PC-9 (cell line): ENCODE measurements at regions not wholly inside any gene's neighbourhood (a gene's known extent, or its start where the extent isn't known, plus 50 kb on each side); places are given as distances from the start of the nearest gene placed in this dataset.

Experiments
- BruUV-seq: library from RNA; stranded (reverse); fragments of 400-500 nt; replicated peaks from 2 replicates; lab custom pipeline; 2021; lab: Mats Ljungman, UMichigan
- CTCF ChIA-PET: fragments of 300-600 bp; sonication (Branson Sonifier 250); formaldehyde crosslinking; loops from one replicate; lab custom pipeline; 2022; ENCODE audit warnings: antibody characterized with exemption; lab: Charles Lee
- POLR2A ChIA-PET: fragments of 300-600 bp; sonication (Branson Sonifier 250); formaldehyde crosslinking; loops from one replicate; lab custom pipeline; 2022; ENCODE audit warnings: antibody characterized with exemption; ENCODE audit not compliant: unreplicated experiment; lab: Charles Lee
- DNase-seq, 2 experiments: peaks; one replicate each; pipeline versions ENCODE4 v3.0.0 to v3.0.0-alpha.2; 2015 to 2022; ENCODE audit warnings: mixed read lengths in 1 of 2
- H2AFZ ChIP-seq: fragments of 200-600 bp; sonication (generic); 2 replicates; pipeline ENCODE4 v1.8.1; 2017; ENCODE audit warnings: antibody characterized with exemption
- H3F3A ChIP-seq: fragments of 200-600 bp; sonication (generic); 2 replicates; pipeline ENCODE4 v1.8.1; 2017; ENCODE audit warnings: antibody characterized with exemption, mild to moderate bottlenecking, low read depth; ENCODE audit not compliant: insufficient read depth
- H3K27ac ChIP-seq: fragments of 200-600 bp; sonication (generic); 2 replicates; pipeline ENCODE4 v1.6.1; 2016; ENCODE audit warnings: mixed run types
- H3K27me3 ChIP-seq: fragments of 200-600 bp; sonication (generic); 2 replicates; pipeline ENCODE4 v1.6.1; 2016; ENCODE audit warnings: low read depth, mixed run types; ENCODE audit not compliant: insufficient read depth
- H3K36me3 ChIP-seq: fragments of 200-600 bp; sonication (generic); 2 replicates; pipeline ENCODE4 v1.6.1; 2016; ENCODE audit warnings: low read depth, mixed run types
- H3K4me1 ChIP-seq: fragments of 200-600 bp; sonication (generic); replicated peaks from 2 replicates; pipeline ENCODE4 v1.6.1; 2016; ENCODE audit warnings: mixed run types; ENCODE audit not compliant: insufficient read depth
- H3K4me2 ChIP-seq: fragments of 200-600 bp; sonication (generic); 2 replicates; pipeline ENCODE4 v1.6.1; 2017; ENCODE audit warnings: mixed run types
- H3K4me3 ChIP-seq: fragments of 200-600 bp; sonication (generic); 2 replicates; pipeline ENCODE4 v1.6.1; 2016; ENCODE audit warnings: mixed run types
- H3K79me2 ChIP-seq: fragments of 200-600 bp; sonication (generic); 2 replicates; pipeline ENCODE4 v1.6.1; 2017; ENCODE audit warnings: low read depth, mixed run types
- H3K9me2 ChIP-seq: fragments of 200-600 bp; sonication (generic); 2 replicates; pipeline ENCODE4 v1.8.1; 2017; ENCODE audit warnings: mild to moderate bottlenecking; ENCODE audit not compliant: insufficient read depth
- H3K9me3 ChIP-seq: fragments of 200-600 bp; sonication (generic); 2 replicates; pipeline ENCODE4 v1.8.1; 2016; ENCODE audit warnings: low read depth; ENCODE audit not compliant: insufficient read depth
- H4K20me1 ChIP-seq: fragments of 200-600 bp; sonication (generic); 2 replicates; pipeline ENCODE4 v1.8.1; 2017; ENCODE audit not compliant: insufficient read depth
- CTCF ChIP-seq: fragments of 200-600 bp; sonication (generic); conservative IDR thresholded peaks from 2 replicates; pipeline ENCODE4 v1.6.1; 2017; ENCODE audit warnings: mixed run types, antibody characterized with exemption, mild to moderate bottlenecking, moderate library complexity
- EZH2 ChIP-seq: fragments of 200-600 bp; sonication (generic); IDR thresholded peaks from 2 replicates; pipeline ENCODE4 v1.8.0; 2017; ENCODE audit warnings: antibody characterized with exemption, low read depth
- intact Hi-C: fragments of 100-400 bp; cut with micrococcal nuclease; formaldehyde crosslinking; loops from one replicate; pipeline ENCODE4 v1.10.0; 2022; ENCODE audit not compliant: unreplicated experiment

- POLR2A ChIA-PET: no interaction called here
- Histone ChIP-seq H3K9me2 (no peaks in the 10 kb centered on the region), H3K27me3 (no peaks in the 10 kb centered on the region), H3K4me3 (no peak overlapping the region), H3K4me2 (peak overlapping the region; percentile 45; the same call in 1 of the 2 replicates), H3K4me1 (peaks cover 46% of the 10 kb centered on the region), H4K20me1 (no peaks in the 10 kb centered on the region), H3K79me2 (no peaks in the 10 kb centered on the region), H2AFZ (no peak overlapping the region), H3K27ac (peak overlapping the region; percentile 92), H3F3A (peaks cover 30% of the 10 kb centered on the region), H3K9me3 (peaks cover 3% of the 10 kb centered on the region), H3K36me3 (no peaks in the 10 kb centered on the region)
- TF ChIP-seq EZH2 (no peak), CTCF (no peak)
- CTCF ChIA-PET: interaction anchor here (0.7 kb wide), 1 partner anchor 269 kb away, joined by 3 read pairs; no protein-coding TSS in a partner anchor
- DNase-seq: no peak
- BruUV-seq: no TSS peak
- intact Hi-C loops: loop anchor here (5.0 kb wide), 1 partner anchor 49 kb away; no protein-coding TSS in a partner anchor
Observed at GRCh38 chr6:137763436-137763835, 103.6 kb upstream of the TNFAIP3 start.

GRCh38 chr6:137763886-137764285 lies 103.2 kb upstream of the TNFAIP3 start:
- no peak for TF ChIP-seq EZH2
- TF ChIP-seq CTCF: no peak
- ChIA-PET POLR2A (no interaction called here), CTCF (interaction anchor here (0.6 to 0.7 kb wide), 2 partner anchors 23 to 269 kb away, joined by 3 read pairs; no protein-coding TSS in a partner anchor)
- Histone ChIP-seq H3K36me3 (no peaks in the 10 kb centered on the region), H3K9me3 (peaks cover 3% of the 10 kb centered on the region), H3K9me2 (no peaks in the 10 kb centered on the region), H3K4me2 (peak overlapping the region; percentile 45), H2AFZ (0 out of 2 replicates have a peak overlapping the region, but pooled peaks have one; percentile 3), H3F3A (peaks cover 30% of the 10 kb centered on the region), H3K4me3 (no peak overlapping the region), H4K20me1 (no peaks in the 10 kb centered on the region), H3K4me1 (peaks cover 46% of the 10 kb centered on the region), H3K27me3 (no peaks in the 10 kb centered on the region), H3K27ac (peak overlapping the region; percentile 92), H3K79me2 (no peaks in the 10 kb centered on the region)
- intact Hi-C loops: loop anchor here (1.0 to 5.0 kb wide), 2 partner anchors 48 to 56 kb away; no protein-coding TSS in a partner anchor
- no TSS peak for BruUV-seq
- DNase-seq: no peak

GRCh38 chr6:137764464-137764863 lies 102.6 kb upstream of the TNFAIP3 start:
- Histone ChIP-seq H3K4me3 (no peak overlapping the region), H3F3A (peaks cover 30% of the 10 kb centered on the region), H3K79me2 (no peaks in the 10 kb centered on the region), H3K36me3 (no peaks in the 10 kb centered on the region), H4K20me1 (no peaks in the 10 kb centered on the region), H3K9me2 (no peaks in the 10 kb centered on the region), H3K9me3 (peaks cover 3% of the 10 kb centered on the region), H2AFZ (0 out of 2 replicates have a peak overlapping the region, but pooled peaks have one; percentile 44), H3K4me1 (peaks cover 46% of the 10 kb centered on the region), H3K4me2 (peak overlapping the region; percentile 45), H3K27me3 (no peaks in the 10 kb centered on the region), H3K27ac (peak overlapping the region; percentile 92)
- no TSS peak for BruUV-seq
- intact Hi-C loops: loop anchor here (1.0 to 5.0 kb wide), 2 partner anchors 48 to 56 kb away; no protein-coding TSS in a partner anchor
- TF ChIP-seq EZH2: no peak
- no peak for TF ChIP-seq CTCF
- ChIA-PET CTCF (interaction anchor here (0.6 kb wide), 1 partner anchor 23 kb away, joined by 3 read pairs; no protein-coding TSS in a partner anchor), POLR2A (interaction anchor here (0.5 kb wide), 1 partner anchor 107 kb away, joined by 3 read pairs; no protein-coding TSS in a partner anchor)
- peak in 1 of 2 experiments; percentile 100 for DNase-seq
